HepG2 (cell line): ENCODE measurements at regions not wholly inside any gene's neighbourhood (a gene's known extent, or its start where the extent isn't known, plus 50 kb on each side); places are given as distances from the start of the nearest gene placed in this dataset.

Experiments used
- ATAC-seq: fragments of 200-7000 bp; cut with Tn5 transposase; 3 replicates; pipeline ENCODE4 v1.9.1; 2020; ENCODE audit warnings: mild to moderate bottlenecking, moderate library complexity
- BruUV-seq: library from RNA; stranded (reverse); fragments of 400-500 nt; replicated peaks from 2 replicates; lab custom pipeline; 2021; lab: Mats Ljungman, UMichigan
- CTCF ChIA-PET: fragments of 300-600 bp; formaldehyde crosslinking; extraction: SDS; loops from one replicate; lab custom pipeline; 2021; ENCODE audit warnings: low total read pairs, inconsistent platforms, low intra/inter-chr PET ratio; lab: Yijun Ruan, JAX
- POLR2A ChIA-PET: fragments of 350-600 bp; sonication (Branson Sonifier 250); formaldehyde crosslinking; loops from one replicate; lab custom pipeline; 2020; ENCODE audit warnings: antibody characterized with exemption, inconsistent platforms; lab: Yijun Ruan, JAX
- DNase-seq: peaks from one replicate; pipeline ENCODE4 v3.0.0-alpha.2; 2015; ENCODE audit warnings: low spot score
- FAIRE-seq: peaks from 3 replicates; lab custom pipeline; 2011; peaks lifted over from hg19 to GRCh38; lab: Jason Lieb, UNC
- H2AFZ ChIP-seq: one replicate; pipeline ENCODE4 v1.6.1; 2011; ENCODE audit warnings: low read length, inconsistent platforms
- H3K27ac ChIP-seq: fragments of 300-600 bp; 3 replicates; pipeline ENCODE4 v1.8.0; 2011; ENCODE audit warnings: mixed run types, mild to moderate bottlenecking, mixed read lengths, low read length, inconsistent platforms; ENCODE audit not compliant: insufficient read depth; ENCODE audit errors: extremely low read length
- H3K27me3 ChIP-seq, 2 experiments: fragments of 200-600 bp in 1 of 2; 2 replicates in 1 of 2; 3 replicates in 1 of 2; pipeline versions ENCODE4 v1.6.0 to v1.8.0; 2011; ENCODE audit warnings: low read length in 2 of 2, mild to moderate bottlenecking in 2 of 2, moderate library complexity in 2 of 2, inconsistent platforms in 1 of 2; ENCODE audit not compliant: insufficient read depth in 2 of 2, control insufficient read depth in 1 of 2
- H3K36me3 ChIP-seq, 2 experiments: fragments of 200-600 bp in 1 of 2; replicated peaks in 1 of 2; 2 replicates in 1 of 2; 3 replicates in 1 of 2; pipeline versions ENCODE4 v1.5.1 to v1.8.0; 2011; ENCODE audit warnings: low read length in 2 of 2, inconsistent platforms in 1 of 2; ENCODE audit not compliant: insufficient read depth in 2 of 2, control insufficient read depth in 1 of 2
- H3K4me1 ChIP-seq: 2 replicates; pipeline ENCODE4 v1.5.1; 2012; ENCODE audit warnings: low read length, inconsistent platforms; ENCODE audit not compliant: insufficient read depth
- H3K4me2 ChIP-seq: 2 replicates; pipeline ENCODE4 v1.6.0; 2011; ENCODE audit warnings: low read depth, low read length, inconsistent platforms
- H3K4me3 ChIP-seq, 3 experiments: fragments of 200-600 bp in 1 of 3; sonication (generic), shearing (Covaris generic) in 1 of 3; replicated peaks in 1 of 3; 2 replicates each; pipeline ENCODE4 v1.5.1; 2011 to 2016; ENCODE audit warnings: low read length in 3 of 3, inconsistent platforms in 2 of 3, low read depth in 2 of 3, mild to moderate bottlenecking in 2 of 3, control low read depth in 1 of 3, mixed read lengths in 1 of 3; ENCODE audit not compliant: insufficient read depth in 1 of 3
- H3K79me2 ChIP-seq: one replicate; pipeline ENCODE4 v1.6.1; 2011; ENCODE audit warnings: low read length, inconsistent platforms; ENCODE audit not compliant: insufficient read depth
- H3K9ac ChIP-seq: 2 replicates; pipeline ENCODE4 v1.6.0; 2011; ENCODE audit warnings: mild to moderate bottlenecking, low read depth, low read length, inconsistent platforms; ENCODE audit not compliant: insufficient read depth
- H3K9me3 ChIP-seq: 2 replicates; pipeline ENCODE4 v1.5.1; 2012; ENCODE audit warnings: mild to moderate bottlenecking, low read length
- H4K20me1 ChIP-seq: 2 replicates; pipeline ENCODE4 v1.6.0; 2011; ENCODE audit warnings: inconsistent platforms, mild to moderate bottlenecking, low read length, moderate library complexity; ENCODE audit not compliant: insufficient read depth
- MBD4 ChIP-seq: IDR thresholded peaks from 2 replicates; pipeline ENCODE4 v1.6.1; 2012; ENCODE audit warnings: low read length, inconsistent platforms, borderline replicate concordance
- REXO4 ChIP-seq: sonication (generic); formaldehyde crosslinking; IDR thresholded peaks from 2 replicates; pipeline ENCODE4 v1.8.0; 2022; ENCODE audit warnings: missing genetic modification reagents, mild to moderate bottlenecking, borderline replicate concordance
- ZNF674 ChIP-seq: sonication (generic); formaldehyde crosslinking; IDR thresholded peaks from 2 replicates; pipeline ENCODE4 v1.5.0; 2020; ENCODE audit warnings: low read depth, mild to moderate bottlenecking, missing genetic modification reagents
- WGBS: methylation state at CpG from one replicate; pipeline ENCODE4 v1.1.6; 2017; ENCODE audit warnings: low lambda C conversion rate; 5-methylcytosine and 5-hydroxymethylcytosine counted together
- in situ Hi-C: cut with HindIII; loops from 2 replicates; pipeline ENCODE4 v1.10.0; 2017; ENCODE audit warnings: low pct_unique_long_range_greater_than_20kb; ENCODE audit not compliant: extremely low pct_ligation_motif_present
- intact Hi-C: fragments of 100-400 bp; cut with micrococcal nuclease; formaldehyde crosslinking; loops from one replicate; pipeline ENCODE4 v1.10.0; 2022; ENCODE audit not compliant: unreplicated experiment
- TF ChIP-seq, protein P1 (sequence below): sonication (generic); formaldehyde crosslinking; IDR thresholded peaks from 2 replicates; pipeline ENCODE4 v1.5.0; 2020; ENCODE audit warnings: mild to moderate bottlenecking, missing genetic modification reagents, borderline replicate concordance
- TF ChIP-seq, protein P2 (sequence below): sonication (generic); formaldehyde crosslinking; IDR thresholded peaks from 2 replicates; pipeline ENCODE4 v1.9.0; 2022; ENCODE audit warnings: missing genetic modification reagents, mild to moderate bottlenecking, borderline replicate concordance

DNA sequence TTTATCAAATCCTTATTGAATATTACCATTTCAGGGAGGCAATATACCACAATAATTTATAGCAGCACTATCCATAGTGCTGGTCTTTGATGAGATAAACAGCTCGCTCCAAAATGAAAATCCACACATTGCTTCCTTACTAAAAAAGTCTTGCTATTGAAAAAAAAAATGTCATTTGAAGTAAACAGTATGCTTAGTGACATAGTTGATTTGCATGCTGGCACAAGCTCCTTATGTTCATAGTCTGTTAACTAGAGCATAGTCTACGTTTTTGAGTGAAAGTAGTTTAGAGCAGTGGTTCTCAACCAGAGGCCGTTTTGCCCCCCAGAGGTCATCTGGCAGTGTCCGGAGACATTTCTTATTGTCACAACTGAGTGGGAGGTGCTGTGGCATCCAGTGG, 249.4 kb upstream of the PDZRN3 start:
- no peak for ATAC-seq
- Histone ChIP-seq H3K9me3 (no peaks in the 10 kb centered on the region), H2AFZ (no peak overlapping the region), H4K20me1 (no peaks in the 10 kb centered on the region), H3K27ac (no peak overlapping the region), H3K9ac (no peak overlapping the region), H3K4me3 (no peak overlapping the region), H3K4me1 (no peaks in the 10 kb centered on the region), H3K27me3 (no peaks in the 10 kb centered on the region), H3K36me3 (no peaks in the 10 kb centered on the region), H3K79me2 (no peaks in the 10 kb centered on the region), H3K4me2 (no peak overlapping the region)
- no TSS peak for BruUV-seq
- no peak for FAIRE-seq
- ChIA-PET POLR2A (no interaction called here), CTCF (no interaction called here)
- intact Hi-C loops (no loop called here), in situ Hi-C loops (no loop called here)
- DNase-seq: no peak
- 9% methylated on average over 3 of the region's 4 CpGs for WGBS
- TF ChIP-seq REXO4 (no peak), MBD4 (no peak), ZNF674 (CRISPR knock-in tag) (no peak)
- TF ChIP-seq, protein P1, sequence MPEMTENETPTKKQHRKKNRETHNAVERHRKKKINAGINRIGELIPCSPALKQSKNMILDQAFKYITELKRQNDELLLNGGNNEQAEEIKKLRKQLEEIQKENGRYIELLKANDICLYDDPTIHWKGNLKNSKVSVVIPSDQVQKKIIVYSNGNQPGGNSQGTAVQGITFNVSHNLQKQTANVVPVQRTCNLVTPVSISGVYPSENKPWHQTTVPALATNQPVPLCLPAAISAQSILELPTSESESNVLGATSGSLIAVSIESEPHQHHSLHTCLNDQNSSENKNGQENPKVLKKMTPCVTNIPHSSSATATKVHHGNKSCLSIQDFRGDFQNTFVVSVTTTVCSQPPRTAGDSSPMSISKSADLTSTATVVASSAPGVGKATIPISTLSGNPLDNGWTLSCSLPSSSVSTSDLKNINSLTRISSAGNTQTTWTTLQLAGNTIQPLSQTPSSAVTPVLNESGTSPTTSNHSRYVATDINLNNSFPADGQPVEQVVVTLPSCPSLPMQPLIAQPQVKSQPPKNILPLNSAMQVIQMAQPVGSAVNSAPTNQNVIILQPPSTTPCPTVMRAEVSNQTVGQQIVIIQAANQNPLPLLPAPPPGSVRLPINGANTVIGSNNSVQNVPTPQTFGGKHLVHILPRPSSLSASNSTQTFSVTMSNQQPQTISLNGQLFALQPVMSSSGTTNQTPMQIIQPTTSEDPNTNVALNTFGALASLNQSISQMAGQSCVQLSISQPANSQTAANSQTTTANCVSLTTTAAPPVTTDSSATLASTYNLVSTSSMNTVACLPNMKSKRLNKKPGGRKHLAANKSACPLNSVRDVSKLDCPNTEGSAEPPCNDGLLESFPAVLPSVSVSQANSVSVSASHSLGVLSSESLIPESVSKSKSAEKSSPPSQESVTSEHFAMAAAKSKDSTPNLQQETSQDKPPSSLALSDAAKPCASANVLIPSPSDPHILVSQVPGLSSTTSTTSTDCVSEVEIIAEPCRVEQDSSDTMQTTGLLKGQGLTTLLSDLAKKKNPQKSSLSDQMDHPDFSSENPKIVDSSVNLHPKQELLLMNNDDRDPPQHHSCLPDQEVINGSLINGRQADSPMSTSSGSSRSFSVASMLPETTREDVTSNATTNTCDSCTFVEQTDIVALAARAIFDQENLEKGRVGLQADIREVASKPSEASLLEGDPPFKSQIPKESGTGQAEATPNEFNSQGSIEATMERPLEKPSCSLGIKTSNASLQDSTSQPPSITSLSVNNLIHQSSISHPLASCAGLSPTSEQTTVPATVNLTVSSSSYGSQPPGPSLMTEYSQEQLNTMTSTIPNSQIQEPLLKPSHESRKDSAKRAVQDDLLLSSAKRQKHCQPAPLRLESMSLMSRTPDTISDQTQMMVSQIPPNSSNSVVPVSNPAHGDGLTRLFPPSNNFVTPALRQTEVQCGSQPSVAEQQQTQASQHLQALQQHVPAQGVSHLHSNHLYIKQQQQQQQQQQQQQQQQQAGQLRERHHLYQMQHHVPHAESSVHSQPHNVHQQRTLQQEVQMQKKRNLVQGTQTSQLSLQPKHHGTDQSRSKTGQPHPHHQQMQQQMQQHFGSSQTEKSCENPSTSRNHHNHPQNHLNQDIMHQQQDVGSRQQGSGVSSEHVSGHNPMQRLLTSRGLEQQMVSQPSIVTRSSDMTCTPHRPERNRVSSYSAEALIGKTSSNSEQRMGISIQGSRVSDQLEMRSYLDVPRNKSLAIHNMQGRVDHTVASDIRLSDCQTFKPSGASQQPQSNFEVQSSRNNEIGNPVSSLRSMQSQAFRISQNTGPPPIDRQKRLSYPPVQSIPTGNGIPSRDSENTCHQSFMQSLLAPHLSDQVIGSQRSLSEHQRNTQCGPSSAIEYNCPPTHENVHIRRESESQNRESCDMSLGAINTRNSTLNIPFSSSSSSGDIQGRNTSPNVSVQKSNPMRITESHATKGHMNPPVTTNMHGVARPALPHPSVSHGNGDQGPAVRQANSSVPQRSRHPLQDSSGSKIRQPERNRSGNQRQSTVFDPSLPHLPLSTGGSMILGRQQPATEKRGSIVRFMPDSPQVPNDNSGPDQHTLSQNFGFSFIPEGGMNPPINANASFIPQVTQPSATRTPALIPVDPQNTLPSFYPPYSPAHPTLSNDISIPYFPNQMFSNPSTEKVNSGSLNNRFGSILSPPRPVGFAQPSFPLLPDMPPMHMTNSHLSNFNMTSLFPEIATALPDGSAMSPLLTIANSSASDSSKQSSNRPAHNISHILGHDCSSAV (CRISPR knock-in tag): no peak
- TF ChIP-seq, protein P2, sequence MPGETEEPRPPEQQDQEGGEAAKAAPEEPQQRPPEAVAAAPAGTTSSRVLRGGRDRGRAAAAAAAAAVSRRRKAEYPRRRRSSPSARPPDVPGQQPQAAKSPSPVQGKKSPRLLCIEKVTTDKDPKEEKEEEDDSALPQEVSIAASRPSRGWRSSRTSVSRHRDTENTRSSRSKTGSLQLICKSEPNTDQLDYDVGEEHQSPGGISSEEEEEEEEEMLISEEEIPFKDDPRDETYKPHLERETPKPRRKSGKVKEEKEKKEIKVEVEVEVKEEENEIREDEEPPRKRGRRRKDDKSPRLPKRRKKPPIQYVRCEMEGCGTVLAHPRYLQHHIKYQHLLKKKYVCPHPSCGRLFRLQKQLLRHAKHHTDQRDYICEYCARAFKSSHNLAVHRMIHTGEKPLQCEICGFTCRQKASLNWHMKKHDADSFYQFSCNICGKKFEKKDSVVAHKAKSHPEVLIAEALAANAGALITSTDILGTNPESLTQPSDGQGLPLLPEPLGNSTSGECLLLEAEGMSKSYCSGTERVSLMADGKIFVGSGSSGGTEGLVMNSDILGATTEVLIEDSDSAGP (CRISPR knock-in tag): no peak
- TF ChIP-seq, all 625 proteins: peak for 0
